Fibroblast of pulmonary artery (primary cell): ENCODE measurements at regions not wholly inside any gene's neighbourhood (a gene's known extent, or its start where the extent isn't known, plus 50 kb on each side); places are given as distances from the start of the nearest gene placed in this dataset.
A peak's percentile ranks its signal among the peaks of the same experiment; 100 is the strongest.

Source experiments
- DNase-seq: peaks from one replicate; pipeline ENCODE4 v3.0.0-alpha.2; 2010; ENCODE audit warnings: low read depth
- H3K4me3 ChIP-seq: replicated peaks from 2 replicates; pipeline ENCODE4 v1.5.1; 2011; ENCODE audit warnings: low read depth, mild to moderate bottlenecking, control low read depth, low read length, moderate library complexity
- CTCF ChIP-seq: IDR thresholded peaks from 2 replicates; pipeline ENCODE4 v1.5.1; 2011; ENCODE audit warnings: mild to moderate bottlenecking, control low read depth, low read length, inconsistent platforms; ENCODE audit errors: missing control alignments

- H3K4me3 ChIP-seq: no peak overlapping the region
- DNase-seq: peak; percentile 60
- TF ChIP-seq CTCF: no peak
Observed at GRCh38 chr15:35736150-35736549, 190.2 kb upstream of the DPH6 start.

GRCh38 chr15:35737441-35737840, 191.5 kb upstream of the DPH6 start:
- DNase-seq: peak; percentile 30
- no peak overlapping the region for H3K4me3 ChIP-seq
- no peak for TF ChIP-seq CTCF

- no peak for TF ChIP-seq CTCF
- DNase-seq: peak; percentile 76
- no peak overlapping the region for H3K4me3 ChIP-seq
Observed at GRCh38 chr15:35738370-35738769, 192.4 kb upstream of the DPH6 start.

DNA sequence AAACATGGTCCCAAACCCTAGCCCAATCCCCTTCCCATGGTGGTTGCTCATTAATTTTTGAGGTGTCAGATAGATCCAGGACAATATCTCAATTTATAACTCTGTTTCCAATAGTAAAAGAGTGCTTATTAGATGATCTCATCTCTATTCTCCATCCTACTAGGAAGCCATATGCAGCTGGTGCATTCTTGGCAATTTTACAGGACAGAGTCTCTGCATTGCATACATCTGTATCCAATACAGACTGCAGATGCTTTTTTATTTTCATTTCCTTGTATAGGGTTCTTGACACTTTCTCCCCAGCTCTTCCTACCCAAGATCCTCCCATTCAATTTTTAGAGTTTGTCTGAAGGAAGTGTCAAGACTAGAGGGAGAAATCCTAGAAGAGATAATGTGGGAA, 194.8 kb upstream of the DPH6 start:
- no peak overlapping the region for H3K4me3 ChIP-seq
- DNase-seq: peak; percentile 59
- TF ChIP-seq CTCF: no peak

DNA sequence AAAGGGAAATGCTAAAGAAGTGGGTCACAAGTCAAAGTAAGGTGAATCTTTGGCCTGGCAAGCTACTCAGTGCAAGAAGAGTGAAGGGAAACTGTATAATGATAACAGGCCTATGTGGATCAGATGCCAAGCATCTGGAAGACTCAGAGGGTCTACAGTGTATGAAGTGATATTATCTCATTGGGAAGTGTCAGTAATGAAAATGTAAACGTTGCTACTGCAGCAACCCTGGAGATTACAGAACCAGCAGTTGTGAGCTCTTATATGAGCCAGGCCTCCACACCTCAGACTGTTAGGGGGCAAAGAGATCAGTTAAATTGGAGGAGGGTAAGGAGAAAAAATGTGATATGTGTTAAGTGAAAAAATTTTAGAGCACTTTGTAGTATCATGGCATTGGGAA, 195.4 kb upstream of the DPH6 start:
- no peak for TF ChIP-seq CTCF
- no peak overlapping the region for H3K4me3 ChIP-seq
- no peak for DNase-seq

- TF ChIP-seq CTCF: no peak
- H3K4me3 ChIP-seq: no peak overlapping the region
- peak; percentile 29 for DNase-seq
Observed at GRCh38 chr15:35741881-35742280, 195.9 kb upstream of the DPH6 start.

GRCh38 chr15:35743321-35743720, 197.4 kb upstream of the DPH6 start:
- no peak overlapping the region for H3K4me3 ChIP-seq
- no peak for DNase-seq
- TF ChIP-seq CTCF: no peak
